UCSD-AML1 (cell line): ENCODE measurements at regions not wholly inside any gene's neighbourhood (a gene's known extent, or its start where the extent isn't known, plus 50 kb on each side); places are given as distances from the start of the nearest gene placed in this dataset.

Experiments used
- DNase-seq: peaks from one replicate; lab custom pipeline; 2025; ENCODE audit not compliant: unreplicated experiment; lab: John Stamatoyannopoulos, UW

- no peak for DNase-seq
Observed at GRCh38 chr10:78184851-78185692, 151.4 kb downstream of the RPS24 start.

- DNase-seq: no peak
Observed at GRCh38 chr10:78185693-78186055, 152.0 kb downstream of the RPS24 start.

GRCh38 chr10:78186572-78186971, 152.9 kb downstream of the RPS24 start:
- no peak for DNase-seq

GRCh38 chr10:78187371-78187770, 153.7 kb downstream of the RPS24 start:
- no peak for DNase-seq

GRCh38 chr10:78188446-78188845, 154.8 kb downstream of the RPS24 start:
- DNase-seq: no peak

GRCh38 chr10:78190051-78190825, 156.6 kb downstream of the RPS24 start:
- no peak for DNase-seq

GRCh38 chr10:78191301-78191700, 157.6 kb downstream of the RPS24 start:
- DNase-seq: no peak

- DNase-seq: no peak
Observed at GRCh38 chr10:78193189-78193588, 159.5 kb downstream of the RPS24 start.

- no peak for DNase-seq
Observed at GRCh38 chr10:78194050-78194449, 160.4 kb downstream of the RPS24 start.

GRCh38 chr10:78194539-78195402, 161.1 kb downstream of the RPS24 start:
- DNase-seq: no peak

- no peak for DNase-seq
Observed at GRCh38 chr10:78196396-78196795, 162.7 kb downstream of the RPS24 start.

GRCh38 chr10:78196964-78197363, 163.3 kb downstream of the RPS24 start:
- no peak for DNase-seq

GRCh38 chr10:78197628-78198272, 164.1 kb downstream of the RPS24 start:
- DNase-seq: no peak

- DNase-seq: no peak
Observed at GRCh38 chr10:78199005-78199725, 165.5 kb downstream of the RPS24 start.

GRCh38 chr10:78199759-78200158, 166.1 kb downstream of the RPS24 start:
- no peak for DNase-seq

GRCh38 chr10:78200686-78201085, 167.0 kb downstream of the RPS24 start:
- no peak for DNase-seq

- DNase-seq: no peak
Observed at GRCh38 chr10:78202386-78202785, 168.7 kb downstream of the RPS24 start.

- DNase-seq: no peak
Observed at GRCh38 chr10:78203915-78204818, 170.5 kb downstream of the RPS24 start.

GRCh38 chr10:78205457-78206016, 171.9 kb downstream of the RPS24 start:
- no peak for DNase-seq
